NCI-H146 treated with DMSO at 0.1 percent for 48 hours (cell line): ENCODE measurements at regions not wholly inside any gene's neighbourhood (a gene's known extent, or its start where the extent isn't known, plus 50 kb on each side); places are given as distances from the start of the nearest gene placed in this dataset.

Source experiments
- DNase-seq: peaks from one replicate; lab custom pipeline; 2025; ENCODE audit not compliant: unreplicated experiment; lab: John Stamatoyannopoulos, UW

GRCh38 chr5:3883040-3883439, 287.4 kb downstream of the IRX1 start:
- DNase-seq: no peak

DNA sequence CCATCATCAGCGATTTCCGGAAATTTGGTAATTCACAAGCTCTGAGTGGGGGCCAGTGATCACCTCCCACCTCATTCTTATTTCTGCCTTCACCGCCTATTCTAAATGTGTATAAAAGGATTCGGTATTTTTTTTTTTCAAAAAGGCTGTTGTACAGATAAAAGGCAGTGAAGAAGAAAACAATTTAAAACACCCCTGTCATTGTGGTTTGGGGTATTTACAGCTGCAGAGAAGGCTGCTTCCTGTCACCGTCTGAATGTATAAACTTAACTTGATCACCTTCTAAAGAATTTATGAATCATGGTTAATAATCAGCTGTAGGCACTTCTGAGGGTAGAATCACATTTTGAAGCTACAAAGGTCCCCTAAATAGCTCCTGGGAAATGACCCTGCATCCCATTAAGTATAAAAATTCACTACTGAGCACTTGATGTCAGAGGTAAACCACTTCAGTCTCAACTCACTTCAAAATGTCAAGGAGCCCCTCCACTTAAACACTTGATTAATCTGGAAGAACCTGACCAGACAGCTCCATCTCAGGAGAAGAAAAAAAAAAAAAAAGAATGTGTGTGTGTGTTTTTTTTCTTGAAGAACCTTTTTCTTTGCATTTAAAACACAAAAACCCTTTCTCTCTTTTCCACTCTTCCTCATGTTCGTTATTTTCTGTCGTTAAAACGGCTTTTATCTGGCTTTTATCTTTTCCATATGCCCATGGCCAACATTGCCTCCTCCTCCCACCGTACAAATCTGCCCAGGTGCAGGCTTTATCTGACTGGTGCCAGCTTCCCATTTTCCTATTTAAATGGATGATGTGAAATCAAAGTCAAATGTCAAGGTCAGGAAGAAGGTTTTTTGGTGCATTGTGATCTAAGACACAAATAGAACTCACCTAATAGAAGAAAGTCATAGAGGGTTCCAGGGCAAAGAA, 291.2 kb downstream of the IRX1 start:
- no peak for DNase-seq

- no peak for DNase-seq
Observed at GRCh38 chr5:3888310-3888709, 292.7 kb downstream of the IRX1 start.

- DNase-seq: no peak
Observed at GRCh38 chr5:3889412-3890142, 293.9 kb downstream of the IRX1 start.

- DNase-seq: no peak
Observed at GRCh38 chr5:3891113-3891512, 295.5 kb downstream of the IRX1 start.

DNA sequence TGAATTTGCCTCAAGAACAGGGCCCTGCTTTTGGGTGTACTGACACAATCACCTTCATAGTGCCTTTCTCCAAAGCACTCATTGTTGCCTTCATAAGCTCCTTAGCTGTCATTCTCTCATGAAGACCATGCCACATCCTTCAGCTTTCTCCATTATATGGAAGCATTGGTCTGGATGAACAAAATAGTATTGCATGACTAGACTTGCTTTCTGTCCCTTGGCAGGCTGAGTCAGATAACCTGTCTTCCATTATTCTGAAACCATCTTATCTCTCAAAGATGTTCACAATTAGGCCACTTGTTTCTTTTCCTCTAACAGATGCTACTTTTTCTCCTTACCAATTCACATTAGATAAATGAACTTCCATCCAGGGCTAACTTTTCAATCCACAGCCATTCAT, 297.9 kb downstream of the IRX1 start:
- no peak for DNase-seq

GRCh38 chr5:3893975-3894374, 298.3 kb downstream of the IRX1 start:
- DNase-seq: no peak

- DNase-seq: no peak
Observed at GRCh38 chr5:3896098-3896497, 300.5 kb downstream of the IRX1 start.

DNA sequence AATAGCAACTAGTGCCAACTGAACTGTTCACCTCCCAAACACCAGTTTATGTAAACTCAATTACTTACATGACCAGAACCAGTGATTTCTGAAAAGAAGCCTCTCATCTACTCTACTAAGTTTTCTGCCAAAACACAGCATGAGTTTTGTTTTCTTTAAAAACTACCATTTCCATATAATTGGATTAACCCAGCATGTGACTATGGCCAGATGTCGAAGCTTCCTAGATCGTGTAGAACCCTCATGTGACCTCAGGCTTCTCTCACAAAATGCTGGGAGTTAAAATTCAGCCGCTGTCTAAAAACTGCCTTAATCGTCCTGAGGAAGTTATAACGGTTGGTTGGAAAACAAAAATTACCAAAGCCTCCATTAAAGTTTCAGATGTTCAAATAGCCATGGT, 303.5 kb downstream of the IRX1 start:
- DNase-seq: no peak

DNA sequence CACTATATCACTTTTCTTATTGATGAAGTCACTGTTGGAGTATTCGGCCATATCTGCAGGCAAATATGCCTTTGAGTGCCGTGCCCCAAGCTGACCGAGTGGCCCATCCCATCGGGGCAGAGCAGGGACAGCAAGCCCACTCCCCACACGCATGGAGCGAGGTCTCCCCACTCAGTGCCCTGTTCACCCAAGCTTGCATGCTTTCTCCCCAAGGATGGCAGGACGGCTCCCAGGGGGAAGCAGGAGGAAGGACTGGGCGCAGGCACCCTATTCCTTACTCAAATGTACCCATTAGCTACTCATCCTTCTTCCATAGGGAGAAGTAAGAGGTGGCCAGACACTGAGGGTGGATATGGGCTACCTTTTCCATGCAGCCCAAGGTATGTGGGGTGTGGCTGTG, 309.0 kb downstream of the IRX1 start:
- DNase-seq: no peak

DNA sequence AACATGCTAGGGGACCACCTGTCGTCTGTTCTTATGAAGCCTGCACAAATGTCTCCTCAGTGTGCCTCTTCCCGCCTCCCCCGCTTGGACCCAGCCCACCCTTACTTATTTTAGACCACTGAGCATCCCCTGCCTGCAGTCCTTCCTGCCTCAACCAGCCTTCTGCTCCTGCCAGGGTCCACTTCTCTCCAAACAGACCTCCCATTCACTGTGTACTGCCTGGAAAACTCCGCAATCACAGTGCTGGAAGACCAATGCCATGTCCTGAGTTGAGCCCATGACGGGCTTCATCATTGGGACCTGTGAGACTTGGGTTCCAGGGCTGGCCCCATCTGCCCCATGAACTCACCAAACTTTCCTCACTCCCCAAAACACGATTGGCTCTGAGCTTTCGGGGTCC, 309.4 kb downstream of the IRX1 start:
- no peak for DNase-seq

GRCh38 chr5:3905521-3905920, 309.9 kb downstream of the IRX1 start:
- DNase-seq: no peak

DNA sequence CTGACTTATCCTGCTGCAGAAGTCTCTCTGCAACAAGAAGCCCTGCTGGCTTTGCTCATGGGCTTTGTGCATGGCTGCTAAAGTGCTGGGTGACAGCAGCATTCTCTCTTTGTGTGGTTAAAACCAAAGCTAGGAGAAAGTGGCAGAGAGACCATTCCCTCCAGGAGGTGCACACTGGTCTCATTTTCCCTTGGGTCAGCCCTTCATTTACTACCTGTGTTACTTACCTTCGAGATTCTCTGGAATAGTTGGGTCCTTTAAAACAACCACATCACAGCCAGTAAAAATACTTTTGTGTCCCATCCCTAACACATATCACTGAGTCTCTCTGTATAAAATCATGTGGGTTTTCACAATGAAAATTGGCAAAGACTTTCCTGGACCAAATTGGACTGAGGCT, 315.5 kb downstream of the IRX1 start:
- no peak for DNase-seq

DNA sequence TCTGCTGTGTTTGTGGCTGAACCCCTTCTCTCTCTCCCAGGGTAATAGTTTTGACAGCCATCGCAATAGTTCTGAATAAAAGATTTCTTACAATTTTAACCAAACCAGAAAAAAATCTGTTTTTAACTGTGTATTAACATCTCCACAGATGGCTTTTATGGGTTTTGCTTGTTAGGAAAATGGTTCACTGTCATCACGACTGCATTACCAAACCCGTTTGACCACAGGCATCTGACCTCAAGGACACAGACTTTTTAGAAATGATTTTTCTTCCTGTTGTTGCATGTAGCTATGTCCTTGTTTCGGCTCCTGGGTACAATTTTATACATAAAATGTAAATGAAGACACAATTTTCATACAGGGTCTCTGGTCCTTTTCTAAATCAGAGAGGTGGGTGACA, 316.1 kb downstream of the IRX1 start:
- no peak for DNase-seq

GRCh38 chr5:3912790-3913189, 317.2 kb downstream of the IRX1 start:
- no peak for DNase-seq

GRCh38 chr5:3913279-3913678, 317.6 kb downstream of the IRX1 start:
- no peak for DNase-seq

GRCh38 chr5:3925022-3925421, 329.4 kb downstream of the IRX1 start:
- DNase-seq: no peak

- no peak for DNase-seq
Observed at GRCh38 chr5:3925935-3926334, 330.3 kb downstream of the IRX1 start.

- DNase-seq: no peak
Observed at GRCh38 chr5:3929799-3930198, 334.2 kb downstream of the IRX1 start.

DNA sequence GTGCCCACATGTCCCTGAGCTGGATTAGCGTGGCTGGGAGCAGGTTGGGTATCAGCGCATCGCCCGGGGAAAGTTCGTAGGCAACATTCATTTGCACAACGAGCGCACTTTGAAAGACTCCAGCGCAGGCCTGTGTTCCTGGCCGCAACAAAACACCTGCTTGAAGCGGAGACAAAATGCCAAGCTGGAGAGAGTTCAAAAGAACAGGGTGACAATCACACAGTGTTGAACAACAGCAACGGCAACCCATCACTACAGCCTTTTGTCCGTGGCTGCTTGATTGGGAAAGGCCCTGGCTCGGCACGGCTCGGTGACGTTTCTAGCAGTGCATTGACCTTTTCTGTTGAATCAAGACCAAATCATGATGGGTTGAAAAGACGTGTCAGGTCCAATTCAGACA, 336.3 kb downstream of the IRX1 start:
- DNase-seq: no peak

DNA sequence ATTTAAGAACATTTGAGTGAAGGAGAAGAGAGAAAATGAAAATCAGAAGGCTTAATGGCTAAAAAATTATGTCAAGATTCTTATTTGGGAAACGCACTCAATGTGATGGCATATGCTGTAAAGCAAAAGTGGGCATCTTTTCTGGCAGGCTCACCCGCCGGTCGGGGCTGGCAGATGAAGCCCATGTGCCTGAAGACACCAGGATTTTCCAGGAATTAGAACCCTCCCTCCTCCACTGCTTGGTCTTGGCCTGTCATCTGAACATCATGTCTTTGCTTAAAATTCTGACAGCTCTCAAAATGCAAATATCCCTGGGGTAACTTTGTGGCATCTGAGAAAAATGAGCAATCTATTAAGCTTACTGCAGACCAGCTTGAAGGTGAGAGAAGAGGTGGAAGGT, 337.9 kb downstream of the IRX1 start:
- DNase-seq: no peak

DNA sequence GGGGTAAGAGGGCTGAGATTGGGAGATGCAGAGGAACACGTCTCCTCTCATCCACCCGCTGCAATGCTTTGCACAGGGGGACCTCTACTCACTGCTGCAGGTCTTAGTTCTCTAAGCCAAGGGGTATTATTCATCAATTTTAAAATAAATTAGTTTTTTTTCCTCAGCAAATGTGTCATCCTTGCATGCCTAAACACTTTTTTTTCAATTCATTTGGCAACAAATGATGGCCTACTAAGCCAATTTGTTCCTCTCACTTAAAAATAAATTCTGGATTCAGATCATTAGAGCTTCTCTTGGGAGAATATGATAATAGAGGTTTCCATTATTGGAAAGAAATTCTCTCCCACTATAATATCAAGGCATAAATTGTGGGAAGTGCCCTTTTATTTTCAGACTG, 338.3 kb downstream of the IRX1 start:
- no peak for DNase-seq
